Nucleus accumbens (tissue), 56 donors: ENCODE measurements at regions not wholly inside any gene's neighbourhood (a gene's known extent, or its start where the extent isn't known, plus 50 kb on each side); places are given as distances from the start of the nearest gene placed in this dataset.

Experiments
- DNase-seq, 56 donors: peaks; one replicate each; lab custom pipeline; 2025; lab: John Stamatoyannopoulos, UW

DNA sequence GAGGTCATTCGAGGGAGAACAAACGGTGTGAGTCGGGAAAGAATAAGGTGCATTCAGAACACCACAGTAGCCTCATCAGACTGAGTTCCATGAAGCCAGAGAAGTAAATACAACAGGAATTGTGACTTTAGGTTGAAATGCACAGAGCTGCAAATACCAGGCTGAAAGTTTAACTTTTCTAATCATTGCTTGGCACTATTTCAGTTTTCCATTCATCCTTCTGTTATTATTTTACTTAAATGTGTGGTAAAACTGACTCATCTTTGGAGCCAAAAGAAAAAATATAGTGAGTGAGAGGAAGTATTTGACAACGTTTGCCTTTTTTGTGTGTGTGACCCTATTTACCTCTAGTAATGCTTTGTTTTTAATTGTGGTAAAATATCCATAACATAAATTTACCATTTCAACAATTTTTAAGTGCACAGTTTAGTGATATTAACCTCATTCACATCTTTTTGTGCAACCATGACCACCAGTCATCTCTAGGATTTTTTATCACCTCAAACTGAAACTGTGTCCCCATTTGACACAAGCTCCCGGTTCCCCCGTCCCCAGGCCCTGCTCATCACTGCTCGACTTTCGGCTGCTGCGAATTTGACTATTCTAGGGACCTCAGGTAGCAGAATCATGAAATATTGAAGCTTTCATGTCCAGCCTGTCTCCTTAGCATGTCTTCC lies 166.8 kb downstream of the HSD17B3 start:
- DNase-seq = no peak

DNA sequence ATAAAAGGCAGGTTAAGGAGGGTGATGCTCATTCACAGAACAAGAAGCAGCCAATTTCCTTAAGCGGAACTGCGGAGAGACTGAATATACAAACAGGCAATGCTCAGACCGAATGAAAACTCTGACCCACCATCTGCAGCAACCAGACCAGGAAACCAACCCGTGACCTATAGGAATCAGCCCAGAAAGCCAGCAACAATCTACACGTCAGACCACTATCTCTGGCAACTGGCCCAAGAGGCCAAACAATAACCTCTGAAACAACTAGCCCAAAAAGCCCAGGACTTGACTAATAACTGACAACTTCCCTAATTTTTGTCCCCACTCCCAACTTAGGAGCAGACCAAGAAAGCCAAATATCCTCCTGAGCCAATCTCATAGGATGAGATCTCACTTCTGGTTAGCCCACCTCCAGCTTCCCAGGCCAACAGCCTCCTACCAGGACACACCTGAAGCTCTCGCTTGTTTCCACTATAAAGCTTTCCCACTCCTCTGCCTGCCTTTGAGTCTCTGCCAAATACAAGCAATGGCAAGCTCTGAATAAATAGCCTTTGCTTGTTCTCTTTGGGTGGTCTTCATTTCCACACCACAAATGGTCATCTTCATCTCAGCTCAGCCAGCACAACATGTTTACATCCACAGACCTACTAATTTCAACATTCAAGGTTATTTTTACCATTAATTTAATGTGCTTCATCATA lies 168.5 kb downstream of the HSD17B3 start:
- no peak for DNase-seq

DNA sequence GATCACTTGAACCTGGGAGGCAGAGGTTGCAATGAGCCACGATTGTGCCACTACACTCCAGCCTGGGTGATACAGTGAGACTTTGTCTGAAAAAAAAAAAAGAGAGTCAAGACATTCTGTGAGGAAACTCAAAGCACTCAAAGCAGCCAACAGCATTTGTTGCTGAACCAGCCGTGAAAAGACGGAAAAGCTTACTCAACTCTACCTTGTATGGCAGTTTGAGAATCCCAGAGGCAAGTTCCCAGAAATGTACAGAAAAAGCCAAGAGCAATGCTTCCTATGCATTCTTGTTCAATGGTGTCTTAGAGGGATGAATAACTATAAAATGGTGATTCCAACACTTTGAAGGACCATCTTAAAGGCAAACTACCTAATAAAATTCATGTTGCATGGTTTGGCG lies 170.2 kb downstream of the HSD17B3 start:
- DNase-seq = no peak

DNA sequence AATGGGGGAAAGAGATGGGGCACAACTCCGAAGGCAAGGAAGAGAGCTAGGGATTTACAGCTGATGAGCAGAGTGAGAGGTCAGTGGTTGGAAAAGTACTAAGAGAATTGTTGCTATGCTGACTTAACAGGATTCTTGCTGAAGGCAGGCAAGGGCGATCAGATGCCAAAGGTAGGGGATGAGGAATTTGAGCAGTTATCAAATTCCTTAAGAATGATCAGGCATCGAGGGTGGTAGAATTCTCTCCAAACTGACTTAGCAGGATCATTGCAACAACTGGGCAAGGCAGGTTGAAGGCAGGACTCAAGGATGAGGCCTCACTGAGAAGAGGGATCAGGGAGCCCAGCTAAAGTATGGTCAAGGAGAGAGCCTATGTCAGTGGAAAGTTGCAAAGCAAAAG lies 171.0 kb downstream of the HSD17B3 start:
- DNase-seq = no peak

DNA sequence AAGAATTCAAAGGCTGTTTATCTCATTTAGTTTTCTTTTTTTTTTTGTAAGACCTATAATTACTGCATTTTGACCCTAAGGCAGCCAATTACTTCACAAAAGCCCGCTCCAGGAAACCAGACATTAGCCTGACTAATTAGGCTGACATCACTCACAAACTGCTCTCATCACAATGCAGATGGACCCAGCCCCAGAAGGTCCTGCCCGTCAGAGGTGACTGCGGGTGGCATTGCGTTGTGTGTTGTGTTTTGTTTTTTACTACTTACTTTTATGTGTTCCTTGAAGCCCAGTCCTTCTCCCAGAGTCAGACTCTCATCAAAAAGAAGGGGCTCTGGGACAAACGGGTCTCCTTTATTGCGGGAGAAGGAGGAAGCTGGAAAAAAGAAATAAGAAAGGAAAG lies 172.2 kb downstream of the HSD17B3 start:
- DNase-seq = peak in 2 of 56 donors; percentile 20 to 33

DNA sequence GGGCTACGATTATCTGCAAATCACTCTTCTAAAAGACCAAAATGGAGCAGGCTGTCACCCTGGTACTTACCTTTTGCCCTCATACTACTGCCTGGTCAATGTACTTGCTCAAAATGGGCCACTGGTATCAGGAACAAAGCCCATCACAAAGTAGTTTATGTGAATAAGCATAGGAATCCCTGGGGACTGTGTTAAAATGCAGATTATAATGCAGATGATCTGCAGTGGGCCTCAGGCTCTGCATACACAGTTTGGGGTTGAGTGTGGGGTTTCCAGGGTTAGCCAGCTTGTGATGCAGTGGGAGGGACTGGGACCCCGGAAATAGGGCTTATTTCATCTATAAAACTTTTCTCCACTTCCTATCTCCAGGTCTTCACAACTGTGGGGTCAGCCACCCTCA lies 173.1 kb downstream of the HSD17B3 start:
- no peak for DNase-seq

DNA sequence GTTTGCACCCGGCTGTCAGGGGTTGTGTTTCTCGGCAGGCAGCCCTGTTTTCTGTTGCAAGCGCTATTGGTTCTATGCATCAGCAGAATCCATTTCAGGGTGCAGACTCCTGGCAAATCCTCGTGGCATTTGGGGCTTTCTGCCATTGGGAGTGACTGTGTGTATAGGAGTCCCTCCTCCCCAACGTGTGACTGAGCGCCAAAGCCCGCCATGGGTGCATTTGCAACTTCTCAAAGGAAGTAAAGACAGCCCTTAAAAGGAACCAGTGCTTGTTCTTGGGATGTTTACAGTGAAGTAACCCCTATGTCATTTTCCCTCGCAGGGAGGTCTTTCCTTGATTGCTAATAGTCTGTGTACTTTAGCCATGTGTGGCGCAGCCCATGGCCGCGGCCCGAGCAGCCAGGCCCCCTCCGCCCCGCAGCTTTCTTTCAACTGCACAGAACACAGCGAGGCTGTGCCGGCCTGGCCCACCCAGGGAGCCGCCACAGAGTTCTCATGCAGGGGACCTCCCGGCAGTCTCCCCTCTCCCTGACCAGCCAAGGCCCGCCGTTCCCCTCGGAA lies 175.6 kb downstream of the HSD17B3 start:
- no peak for DNase-seq

DNA sequence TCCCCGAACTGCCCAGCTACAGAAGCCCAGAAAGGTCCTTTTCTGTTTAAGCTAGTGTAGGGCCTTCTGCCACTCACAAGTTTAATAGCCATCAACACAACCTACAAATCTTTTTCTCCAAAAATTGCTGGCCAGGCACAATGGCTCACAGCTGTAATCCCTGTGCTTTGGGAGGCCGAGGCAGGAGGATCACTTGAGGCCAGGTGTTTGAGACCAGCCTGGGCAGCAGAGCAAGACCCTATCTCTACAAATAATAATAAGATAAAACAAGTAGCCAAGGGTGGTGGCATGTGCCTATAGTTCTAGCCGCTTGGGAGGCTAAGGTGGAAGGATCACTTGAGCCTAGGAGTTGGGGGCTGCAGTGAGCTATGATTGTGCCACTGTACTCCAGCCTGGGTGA lies 176.4 kb downstream of the HSD17B3 start:
- DNase-seq = no peak

DNA sequence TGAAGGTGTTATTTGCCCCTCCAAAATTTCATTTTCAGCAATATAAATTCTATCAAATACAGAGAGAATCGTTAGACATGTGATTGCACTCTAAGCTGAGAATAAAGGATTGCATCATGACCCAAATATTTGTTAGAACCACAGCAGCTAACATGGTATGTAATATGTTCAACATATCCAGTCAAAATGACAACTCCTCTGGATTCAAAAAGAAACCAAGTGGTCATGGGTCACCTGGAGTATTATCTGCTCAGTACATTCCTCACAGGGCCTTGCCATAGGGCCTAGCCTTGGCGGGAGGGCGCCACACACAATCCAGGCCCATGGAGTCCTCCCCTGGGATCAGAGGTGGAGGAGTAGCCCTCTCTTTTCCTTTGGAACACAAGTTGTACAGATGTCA lies 179.2 kb downstream of the HSD17B3 start:
- no peak for DNase-seq

DNA sequence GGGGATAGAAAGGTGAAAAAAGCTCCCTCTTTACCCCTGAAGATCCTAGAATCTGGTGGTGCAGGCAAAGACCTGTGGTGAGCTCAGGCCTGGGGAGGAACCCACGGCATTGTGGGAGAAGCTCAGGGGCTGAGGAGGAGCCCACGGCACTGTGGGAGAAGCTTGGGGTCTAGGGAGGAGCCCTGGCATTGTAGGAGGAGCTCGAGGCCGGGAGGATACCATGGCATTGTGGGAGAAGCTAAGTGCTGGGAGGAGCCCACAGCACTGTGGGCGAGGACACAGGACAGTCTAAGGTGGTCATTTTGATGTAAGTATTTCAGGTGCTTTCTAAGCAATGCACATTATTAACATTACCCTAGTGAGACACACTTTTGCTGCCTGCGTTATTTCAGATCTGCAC lies 179.7 kb downstream of the HSD17B3 start:
- DNase-seq = no peak

DNA sequence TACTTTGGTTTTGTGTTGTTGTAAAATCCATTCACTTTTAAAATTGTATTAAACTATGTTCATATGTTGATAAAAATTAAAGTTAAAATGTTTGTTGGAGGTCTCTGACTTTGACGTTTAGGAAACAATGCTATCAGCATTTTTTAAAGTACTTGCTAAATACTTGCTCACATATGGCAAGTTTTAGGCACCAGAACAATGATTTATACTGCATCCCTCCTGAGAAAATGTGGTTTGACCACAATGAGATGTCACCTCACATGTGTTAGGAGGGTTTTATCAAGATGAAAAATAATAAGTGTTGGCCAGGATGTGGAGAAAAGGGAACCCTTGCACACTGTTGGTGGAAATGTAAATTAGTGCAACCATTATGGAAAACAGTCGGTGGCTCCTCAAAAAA lies 180.8 kb downstream of the HSD17B3 start:
- no peak for DNase-seq

DNA sequence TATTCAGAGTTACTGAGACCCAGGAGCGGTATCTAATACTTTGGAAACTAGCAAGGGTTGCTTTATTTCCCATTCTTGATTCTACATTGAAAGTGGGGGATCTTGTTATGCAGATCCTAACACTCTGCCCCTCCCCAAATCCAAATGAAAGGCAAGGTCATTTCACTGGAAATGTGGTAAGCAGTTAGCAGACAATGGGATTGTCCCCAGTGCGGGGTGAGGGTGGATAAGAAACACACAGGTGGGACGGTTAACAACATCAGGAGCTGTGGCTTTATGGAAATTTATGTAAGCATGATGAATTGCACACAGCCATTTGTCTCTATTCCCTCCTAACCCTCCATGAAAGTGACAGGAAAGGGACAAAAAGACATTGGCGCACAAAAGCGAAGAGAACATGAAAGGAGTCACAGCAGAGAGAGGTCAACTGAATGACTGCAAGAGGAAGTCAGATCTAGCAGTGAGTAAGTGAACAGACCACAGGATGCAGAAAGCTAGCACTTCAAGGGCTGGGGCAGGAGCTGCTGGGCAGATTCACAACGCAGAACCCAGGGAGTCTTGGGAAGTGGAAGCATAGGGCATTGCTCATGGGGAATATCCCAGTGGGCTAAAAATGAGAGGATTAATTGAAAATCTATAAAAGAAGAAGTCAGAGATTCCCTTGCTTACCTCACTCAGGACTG lies 184.4 kb downstream of the HSD17B3 start:
- DNase-seq = peak in 1 of 56 donors; percentile 32

DNA sequence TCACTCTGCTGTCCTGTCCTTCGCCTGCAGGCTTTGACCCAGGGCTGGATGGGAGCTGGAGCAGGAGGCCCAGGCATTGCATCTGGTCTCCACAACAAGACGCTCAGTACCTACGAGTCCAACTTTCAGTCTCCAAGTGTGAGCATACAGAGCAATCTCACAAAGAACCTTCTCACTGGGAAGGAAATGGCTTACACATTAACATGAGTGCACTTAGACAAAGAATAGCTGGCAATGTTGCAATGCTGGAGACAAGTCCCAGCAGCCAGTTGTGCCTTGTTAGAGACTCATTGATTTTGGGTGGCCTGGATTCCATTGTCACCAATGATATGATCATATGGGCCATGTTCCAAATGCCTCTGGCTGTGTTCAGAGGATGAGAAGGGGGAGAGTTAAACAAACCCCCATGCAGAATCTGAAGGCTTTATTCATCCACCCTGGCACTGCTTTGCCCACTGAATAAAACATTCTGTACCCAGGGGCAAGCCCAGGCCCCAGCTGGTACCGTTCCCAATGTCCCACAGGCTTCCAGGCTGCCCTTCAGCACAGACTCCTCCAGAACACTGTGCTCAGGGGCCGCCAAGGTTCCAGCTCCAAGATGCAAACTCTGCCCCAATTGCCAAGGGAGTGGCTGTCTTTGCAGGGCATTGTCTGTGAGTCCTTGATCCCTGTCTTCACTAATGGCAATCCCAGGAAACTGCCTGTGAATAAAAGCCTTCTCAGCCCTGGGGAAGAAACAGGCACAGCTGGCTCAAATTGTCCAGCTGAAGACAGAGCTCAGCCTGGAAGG lies 185.5 kb downstream of the HSD17B3 start:
- DNase-seq = peak; percentile 50 to 98 (median 91)

DNA sequence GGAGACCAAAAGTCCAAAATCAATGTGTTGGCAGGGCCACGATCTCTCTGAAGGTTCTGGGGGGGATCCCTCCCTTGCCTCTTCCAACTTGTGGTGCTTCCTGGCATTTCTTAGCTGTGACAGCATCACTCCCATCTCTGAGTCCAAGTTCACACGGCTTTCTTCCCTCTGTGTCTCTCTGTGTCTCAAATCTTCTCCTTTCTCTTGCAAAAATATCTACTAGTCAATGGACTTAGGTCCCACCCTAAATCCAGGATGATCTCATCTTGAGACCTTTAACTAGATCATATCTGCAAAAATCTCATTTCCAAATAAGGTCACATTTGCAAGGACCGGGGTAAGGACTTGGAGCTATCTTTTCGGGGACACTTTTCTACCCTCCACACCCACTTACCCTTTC lies 186.1 kb downstream of the HSD17B3 start:
- DNase-seq = peak in 3 of 56 donors; percentile 34 to 50 (median 38)

DNA sequence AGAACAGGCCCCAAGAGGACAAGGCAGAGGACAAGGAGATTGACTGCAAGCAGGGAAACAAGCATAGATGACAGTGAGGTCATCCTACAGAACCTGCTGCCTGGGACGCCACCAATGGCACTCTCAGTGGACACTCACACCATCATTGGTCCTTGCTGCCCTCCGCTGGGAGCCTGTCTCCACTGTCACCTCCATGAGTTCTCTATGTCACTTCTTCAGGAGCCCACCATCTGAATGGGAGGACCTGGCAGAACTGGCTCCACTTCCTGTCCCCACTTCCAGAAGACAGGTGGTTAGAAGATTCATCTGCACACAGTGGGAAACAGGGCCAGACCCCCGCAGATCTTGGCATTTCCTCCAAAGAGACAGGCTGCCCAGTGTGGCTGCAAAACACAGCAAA lies 188.9 kb downstream of the HSD17B3 start:
- DNase-seq = peak in 8 of 56 donors; percentile 10 to 26 (median 12)

DNA sequence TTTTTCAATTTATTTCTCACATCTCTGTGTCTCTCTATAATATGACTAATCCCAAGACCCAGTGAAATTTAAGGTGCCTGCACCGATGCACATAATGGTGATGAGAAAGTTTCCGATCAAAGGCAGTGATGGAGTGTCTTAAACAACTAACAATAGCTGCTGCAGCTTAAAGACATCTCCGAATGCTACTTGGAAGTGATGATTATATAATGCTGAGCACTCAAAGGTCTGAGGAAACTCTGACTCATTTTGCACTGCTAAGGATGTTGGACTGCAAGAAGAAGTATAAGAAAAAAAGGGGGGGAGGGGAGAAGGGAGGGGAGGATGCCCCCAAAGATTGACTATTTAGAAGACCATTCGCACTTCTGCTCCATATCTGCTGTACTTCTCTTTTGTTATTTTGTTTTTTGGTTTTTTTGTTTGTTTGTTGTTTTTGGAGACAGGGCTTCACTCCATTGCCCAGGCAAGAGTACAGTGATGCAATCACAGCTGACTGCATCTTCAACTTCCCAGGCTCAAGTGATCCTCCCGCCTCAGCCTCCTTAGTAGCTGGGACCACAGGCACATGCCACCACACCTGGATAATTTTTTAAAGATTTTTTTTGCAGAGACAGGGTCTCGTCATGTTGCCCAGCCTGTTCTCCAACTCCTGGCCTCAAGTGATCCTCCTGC lies 192.2 kb downstream of the HSD17B3 start:
- no peak for DNase-seq

DNA sequence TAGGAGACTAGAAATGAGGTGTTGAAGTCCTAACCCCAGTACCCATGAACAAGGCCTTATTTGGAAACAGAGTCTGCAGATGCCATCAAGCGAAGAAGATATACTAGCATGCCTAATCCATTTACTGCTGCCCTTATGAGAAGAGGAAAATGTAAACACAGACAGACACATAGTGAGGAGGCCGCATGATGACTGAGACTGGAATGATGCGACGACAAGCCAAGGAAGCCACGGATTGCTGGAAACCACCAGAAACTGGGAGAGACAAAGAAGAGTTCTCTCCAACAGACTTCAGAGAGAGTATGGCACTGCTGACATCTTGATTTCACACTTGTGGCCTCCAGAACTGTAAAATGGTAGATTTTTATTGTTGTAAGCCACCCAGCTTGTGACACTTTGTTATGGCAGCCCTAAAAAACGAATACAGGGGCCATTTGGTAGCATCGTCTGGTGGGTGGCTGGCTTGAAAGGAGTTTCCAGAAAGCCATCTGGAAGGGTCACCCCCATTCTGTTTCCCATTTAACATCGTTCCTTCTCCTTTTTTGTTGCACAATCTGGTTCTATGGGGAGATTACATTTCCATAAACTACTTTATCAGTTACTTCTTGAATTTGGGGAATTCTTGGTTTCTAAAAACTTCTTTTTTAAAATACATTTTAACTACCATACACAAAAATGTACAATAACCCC lies 193.1 kb downstream of the HSD17B3 start:
- DNase-seq = no peak

DNA sequence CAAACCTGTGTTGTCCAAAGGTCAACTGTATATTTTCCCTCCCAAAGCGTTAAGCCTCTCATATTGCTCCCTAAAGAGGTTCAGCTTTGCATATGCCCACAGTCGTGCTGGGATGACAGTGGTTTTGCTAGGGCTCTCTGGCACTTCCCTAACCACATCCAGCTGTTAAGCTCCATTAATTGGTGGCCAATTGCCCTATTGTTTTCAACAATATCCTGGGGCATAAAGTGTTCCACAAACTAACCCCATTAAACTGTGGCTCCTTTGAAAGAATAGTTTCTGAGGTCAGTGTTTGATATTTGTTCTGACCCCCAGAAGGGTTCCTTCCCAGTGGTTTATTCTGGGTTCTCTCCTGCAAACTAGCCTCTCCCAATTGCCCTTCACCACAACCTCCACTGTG lies 194.5 kb downstream of the HSD17B3 start:
- DNase-seq = no peak
